Mesothelial cell of epicardium (in vitro differentiated cells): ENCODE measurements at regions not wholly inside any gene's neighbourhood (a gene's known extent, or its start where the extent isn't known, plus 50 kb on each side); places are given as distances from the start of the nearest gene placed in this dataset.

Experiments used
- DNase-seq, 2 experiments: peaks; one replicate each; pipeline ENCODE4 v3.0.0; 2021; ENCODE audit warnings: low spot score in 2 of 2; ENCODE audit not compliant: unreplicated experiment in 2 of 2
- H3K27ac Mint-ChIP-seq: 2 replicates; pipeline ENCODE4 v1.8.0; 2021; ENCODE audit warnings: mixed read lengths
- H3K27me3 Mint-ChIP-seq: 2 replicates; pipeline ENCODE4 v1.8.0; 2021; ENCODE audit warnings: low read depth, mixed read lengths
- H3K36me3 Mint-ChIP-seq: 2 replicates; pipeline ENCODE4 v1.8.0; 2021; ENCODE audit warnings: mixed read lengths
- H3K4me1 Mint-ChIP-seq: 2 replicates; pipeline ENCODE4 v1.8.0; 2021; ENCODE audit warnings: mixed read lengths
- H3K4me3 Mint-ChIP-seq: 2 replicates; pipeline ENCODE4 v1.8.0; 2021; ENCODE audit warnings: mild to moderate bottlenecking, moderate library complexity, mixed read lengths
- H3K9me3 Mint-ChIP-seq: 2 replicates; pipeline ENCODE4 v1.8.0; 2021; ENCODE audit warnings: mixed read lengths
- CTCF ChIP-seq: fragments of 200-600 bp; sonication (generic); IDR thresholded peaks from one replicate; pipeline ENCODE4 v1.5.0; 2021; ENCODE audit warnings: antibody characterized with exemption; ENCODE audit not compliant: unreplicated experiment

- TF ChIP-seq CTCF, result no peak
- no peak for DNase-seq
- H3K9me3 Mint-ChIP-seq, result peaks cover 9% of the 10 kb centered on the region
- no peaks in the 10 kb centered on the region for H3K36me3 Mint-ChIP-seq
- H3K4me3 Mint-ChIP-seq, result no peak overlapping the region
- no peaks in the 10 kb centered on the region for H3K4me1 Mint-ChIP-seq
- H3K27me3 Mint-ChIP-seq, result no peaks in the 10 kb centered on the region
- H3K27ac Mint-ChIP-seq, result no peak overlapping the region
These were observed 734.2 kb downstream of the RAPGEF2 start for GRCh38 chr4:159837071-159837470.

- peaks cover 3% of the 10 kb centered on the region for H3K4me1 Mint-ChIP-seq
- no peak overlapping the region for H3K27ac Mint-ChIP-seq
These were observed 752.9 kb downstream of the RAPGEF2 start for GRCh38 chr4:159855731-159856130.

GRCh38 chr4:159856451-159856850 lies 753.6 kb downstream of the RAPGEF2 start:
- Mint-ChIP-seq H3K27ac (no peak overlapping the region), H3K9me3 (peaks cover 3% of the 10 kb centered on the region), H3K4me3 (no peak overlapping the region), H3K27me3 (no peaks in the 10 kb centered on the region), H3K36me3 (no peaks in the 10 kb centered on the region), H3K4me1 (peaks cover 3% of the 10 kb centered on the region)
- TF ChIP-seq CTCF, result no peak
- no peak for DNase-seq

More at GRCh38 chr4:159855731-159856130, 752.9 kb downstream of the RAPGEF2 start:
- Mint-ChIP-seq H3K36me3 (no peaks in the 10 kb centered on the region), H3K9me3 (no peaks in the 10 kb centered on the region), H3K4me3 (no peak overlapping the region), H3K27me3 (no peaks in the 10 kb centered on the region)
- TF ChIP-seq CTCF, result no peak
- DNase-seq, result no peak

- H3K9me3 Mint-ChIP-seq, result peaks cover 6% of the 10 kb centered on the region
- no peak for DNase-seq
- no peak for TF ChIP-seq CTCF
- peaks cover 8% of the 10 kb centered on the region for H3K4me1 Mint-ChIP-seq
- H3K36me3 Mint-ChIP-seq, result no peaks in the 10 kb centered on the region
- H3K4me3 Mint-ChIP-seq, result no peak overlapping the region
- H3K27ac Mint-ChIP-seq, result no peak overlapping the region
- H3K27me3 Mint-ChIP-seq, result no peaks in the 10 kb centered on the region
These were observed 756.8 kb downstream of the RAPGEF2 start for GRCh38 chr4:159859656-159860148.

GRCh38 chr4:159860945-159861344 lies 758.1 kb downstream of the RAPGEF2 start:
- no peaks in the 10 kb centered on the region for H3K27me3 Mint-ChIP-seq
- DNase-seq, result no peak
- H3K9me3 Mint-ChIP-seq, result peaks cover 6% of the 10 kb centered on the region
- H3K4me1 Mint-ChIP-seq, result peaks cover 8% of the 10 kb centered on the region
- TF ChIP-seq CTCF, result no peak
- no peaks in the 10 kb centered on the region for H3K36me3 Mint-ChIP-seq
- H3K4me3 Mint-ChIP-seq, result no peak overlapping the region
- no peak overlapping the region for H3K27ac Mint-ChIP-seq

GRCh38 chr4:159864337-159864736 lies 761.5 kb downstream of the RAPGEF2 start:
- no peaks in the 10 kb centered on the region for H3K36me3 Mint-ChIP-seq
- no peak for TF ChIP-seq CTCF
- H3K27me3 Mint-ChIP-seq, result no peaks in the 10 kb centered on the region
- H3K9me3 Mint-ChIP-seq, result peaks cover 6% of the 10 kb centered on the region
- DNase-seq, result no peak
- no peak overlapping the region for H3K27ac Mint-ChIP-seq
- H3K4me1 Mint-ChIP-seq, result peaks cover 5% of the 10 kb centered on the region
- no peak overlapping the region for H3K4me3 Mint-ChIP-seq
